SK-N-SH treated with all-trans-retinoic acid at 6 μM for 48 hours (cell line): ENCODE measurements at regions not wholly inside any gene's neighbourhood (a gene's known extent, or its start where the extent isn't known, plus 50 kb on each side); places are given as distances from the start of the nearest gene placed in this dataset.

ENCODE experiments used
- ATAC-seq: fragments of 200-7000 bp; cut with Tn5 transposase; 3 replicates; pipeline ENCODE4 v1.9.1; 2020; ENCODE audit warnings: mild to moderate bottlenecking, moderate library complexity
- BACH2 ChIP-seq: fragments of 250-450 bp; sonication (Bioruptor Pico); IDR thresholded peaks from 2 replicates; pipeline ENCODE4 v1.9.0; 2021; ENCODE audit warnings: mild to moderate bottlenecking, borderline replicate concordance
- CSDC2 ChIP-seq: fragments of 250-450 bp; sonication (Bioruptor Pico); IDR thresholded peaks from 2 replicates; pipeline ENCODE4 v1.5.0; 2020; ENCODE audit warnings: mild to moderate bottlenecking, moderate library complexity
- CSRNP3 ChIP-seq: fragments of 250-450 bp; sonication (Bioruptor Pico); IDR thresholded peaks from 2 replicates; pipeline ENCODE4 v1.5.1; 2021; ENCODE audit warnings: mild to moderate bottlenecking, moderate library complexity
- ESRRG ChIP-seq: fragments of 250-450 bp; sonication (Bioruptor Pico); IDR thresholded peaks from 2 replicates; pipeline ENCODE4 v1.6.1; 2021; ENCODE audit warnings: mild to moderate bottlenecking
- GLIS3 ChIP-seq: fragments of 250-450 bp; sonication (Bioruptor Pico); IDR thresholded peaks from 2 replicates; pipeline ENCODE4 v1.5.0; 2020; ENCODE audit warnings: mild to moderate bottlenecking, moderate library complexity
- ISL1 ChIP-seq: fragments of 250-450 bp; sonication (Bioruptor Pico); IDR thresholded peaks from 2 replicates; pipeline ENCODE4 v2.1.2; 2022; ENCODE audit warnings: mild to moderate bottlenecking, moderate library complexity
- OSR1 ChIP-seq: fragments of 250-450 bp; sonication (Bioruptor Pico); IDR thresholded peaks from 2 replicates; pipeline ENCODE4 v1.8.0; 2022; ENCODE audit warnings: moderate library complexity, mild to moderate bottlenecking, inconsistent platforms
- PATZ1 ChIP-seq: fragments of 250-450 bp; sonication (Bioruptor Pico); IDR thresholded peaks from 2 replicates; pipeline ENCODE4 v1.8.0; 2020; ENCODE audit warnings: mild to moderate bottlenecking, moderate library complexity, borderline replicate concordance
- POU6F1 ChIP-seq: fragments of 250-450 bp; sonication (Bioruptor Pico); IDR thresholded peaks from 2 replicates; pipeline ENCODE4 v1.8.0; 2021; ENCODE audit warnings: low read depth, mild to moderate bottlenecking, moderate library complexity, borderline replicate concordance
- PPARA ChIP-seq: fragments of 250-450 bp; sonication (Bioruptor Pico); IDR thresholded peaks from 2 replicates; pipeline ENCODE4 v1.5.0; 2020; ENCODE audit warnings: mild to moderate bottlenecking, borderline replicate concordance
- RARB ChIP-seq: fragments of 250-450 bp; sonication (Bioruptor Pico); IDR thresholded peaks from 2 replicates; pipeline ENCODE4 v1.8.0; 2021; ENCODE audit warnings: mild to moderate bottlenecking, moderate library complexity
- SNAI2 ChIP-seq: fragments of 250-450 bp; sonication (Bioruptor Pico); IDR thresholded peaks from 2 replicates; pipeline ENCODE4 v1.5.0; 2020; ENCODE audit warnings: mild to moderate bottlenecking, moderate library complexity
- TCF4 ChIP-seq: fragments of 250-450 bp; sonication (Bioruptor Pico); IDR thresholded peaks from 2 replicates; pipeline ENCODE4 v1.8.0; 2021; ENCODE audit warnings: mild to moderate bottlenecking, moderate library complexity, borderline replicate concordance
- TOX ChIP-seq: fragments of 250-450 bp; sonication (Bioruptor Pico); IDR thresholded peaks from 2 replicates; pipeline ENCODE4 v1.8.0; 2021; ENCODE audit warnings: mild to moderate bottlenecking, moderate library complexity, borderline replicate concordance
- TSHZ2 ChIP-seq: fragments of 250-450 bp; sonication (Bioruptor Pico); IDR thresholded peaks from 2 replicates; pipeline ENCODE4 v1.5.0; 2020; ENCODE audit warnings: mild to moderate bottlenecking, moderate library complexity
- ZC3H10 ChIP-seq: fragments of 250-450 bp; sonication (Bioruptor Pico); IDR thresholded peaks from 2 replicates; pipeline ENCODE4 v1.5.1; 2021; ENCODE audit warnings: mild to moderate bottlenecking, moderate library complexity
- ZFP3 ChIP-seq: fragments of 250-450 bp; sonication (Bioruptor Pico); IDR thresholded peaks from 2 replicates; pipeline ENCODE4 v1.5.0; 2020; ENCODE audit warnings: mild to moderate bottlenecking, moderate library complexity
- ZFP30 ChIP-seq: fragments of 450-650 bp; formaldehyde crosslinking; IDR thresholded peaks from 2 replicates; pipeline ENCODE4 v1.5.0; 2022; ENCODE audit warnings: mild to moderate bottlenecking, moderate library complexity
- ZNF565 ChIP-seq: fragments of 450-650 bp; formaldehyde crosslinking; conservative IDR thresholded peaks from 2 replicates; pipeline ENCODE4 v1.5.0; 2020; ENCODE audit warnings: low read depth, mild to moderate bottlenecking, moderate library complexity
- ZNF70 ChIP-seq: fragments of 450-650 bp; formaldehyde crosslinking; IDR thresholded peaks from 2 replicates; pipeline ENCODE4 v1.5.0; 2020; ENCODE audit warnings: mild to moderate bottlenecking, moderate library complexity
- ZNF8 ChIP-seq: fragments of 450-650 bp; formaldehyde crosslinking; IDR thresholded peaks from 2 replicates; pipeline ENCODE4 v1.5.0; 2020; ENCODE audit warnings: mild to moderate bottlenecking, moderate library complexity

GRCh38 chr5:121288781-121289180 lies 562.9 kb upstream of the FTMT start:
- no peak for ATAC-seq
- TF ChIP-seq ZNF70 (CRISPR knock-in tag) (no peak), ZNF8 (no peak), TCF4 (CRISPR knock-in tag) (no peak), RARB (CRISPR knock-in tag) (no peak), BACH2 (CRISPR knock-in tag) (no peak), PPARA (CRISPR knock-in tag) (no peak), ZNF565 (CRISPR knock-in tag) (no peak), ZFP3 (CRISPR knock-in tag) (no peak), TOX (CRISPR knock-in tag) (no peak), TSHZ2 (CRISPR knock-in tag) (no peak), CSDC2 (CRISPR knock-in tag) (no peak), CSRNP3 (CRISPR knock-in tag) (no peak), GLIS3 (CRISPR knock-in tag) (no peak), ZFP30 (CRISPR knock-in tag) (no peak), ZC3H10 (no peak), POU6F1 (CRISPR knock-in tag) (no peak)
- TF ChIP-seq, all 23 proteins: peak for 0

- ATAC-seq: no peak
- TF ChIP-seq ESRRG (CRISPR knock-in tag) (no peak), SNAI2 (CRISPR knock-in tag) (no peak), ZNF565 (CRISPR knock-in tag) (no peak), ZC3H10 (no peak), ZNF8 (no peak), PPARA (CRISPR knock-in tag) (no peak), OSR1 (CRISPR knock-in tag) (no peak), POU6F1 (CRISPR knock-in tag) (no peak)
Measured at GRCh38 chr5:121292664-121293063, 559.0 kb upstream of the FTMT start.

- ATAC-seq: no peak
Measured at GRCh38 chr5:121296356-121296755, 555.3 kb upstream of the FTMT start.

More at GRCh38 chr5:121296356-121296755, 555.3 kb upstream of the FTMT start:
- TF ChIP-seq ISL1 (no peak), PATZ1 (CRISPR knock-in tag) (no peak), ZFP3 (CRISPR knock-in tag) (no peak), PPARA (CRISPR knock-in tag) (no peak), ESRRG (CRISPR knock-in tag) (no peak), RARB (CRISPR knock-in tag) (no peak), ZNF8 (no peak), OSR1 (CRISPR knock-in tag) (no peak), TOX (CRISPR knock-in tag) (no peak), ZNF565 (CRISPR knock-in tag) (no peak), GLIS3 (CRISPR knock-in tag) (no peak), CSDC2 (CRISPR knock-in tag) (no peak), ZNF70 (CRISPR knock-in tag) (no peak), POU6F1 (CRISPR knock-in tag) (no peak), ZC3H10 (no peak), TCF4 (CRISPR knock-in tag) (no peak)
